Keratinocyte (primary cell): ENCODE measurements at regions not wholly inside any gene's neighbourhood (a gene's known extent, or its start where the extent isn't known, plus 50 kb on each side); places are given as distances from the start of the nearest gene placed in this dataset.

Experiments
- DNase-seq: peaks from one replicate; pipeline ENCODE4 v3.0.0-alpha.2; 2011; ENCODE audit warnings: low read depth, missing footprints, low spot score
- FAIRE-seq: peaks from 2 replicates; lab custom pipeline; 2011; peaks lifted over from hg19 to GRCh38; lab: Jason Lieb, UNC
- H2AFZ ChIP-seq: 2 replicates; pipeline ENCODE4 v1.6.0; 2012; ENCODE audit warnings: low read length, control low read depth, inconsistent platforms; ENCODE audit not compliant: control insufficient read depth
- H3K27ac ChIP-seq: 2 replicates; pipeline ENCODE4 v1.5.1; 2011; ENCODE audit warnings: low read length; ENCODE audit not compliant: control insufficient read depth, insufficient read depth
- H3K27me3 ChIP-seq: 3 replicates; pipeline ENCODE4 v1.6.0; 2011; ENCODE audit warnings: low read length; ENCODE audit not compliant: control insufficient read depth, insufficient read depth; ENCODE audit errors: extremely low read depth
- H3K36me3 ChIP-seq, 2 experiments: 2 replicates in 1 of 2; 3 replicates in 1 of 2; pipeline ENCODE4 v1.5.1; 2011; ENCODE audit warnings: low read length in 2 of 2, mild to moderate bottlenecking in 1 of 2; ENCODE audit not compliant: control insufficient read depth in 2 of 2, insufficient read depth in 2 of 2; ENCODE audit errors: extremely low read depth in 1 of 2
- H3K4me1 ChIP-seq: 3 replicates; pipeline ENCODE4 v1.5.1; 2011; ENCODE audit warnings: low read length; ENCODE audit not compliant: control insufficient read depth, insufficient read depth; ENCODE audit errors: extremely low read depth
- H3K4me2 ChIP-seq: 3 replicates; pipeline ENCODE4 v1.6.0; 2011; ENCODE audit warnings: low read depth, low read length; ENCODE audit not compliant: control insufficient read depth, insufficient read depth; ENCODE audit errors: extremely low read depth
- H3K4me3 ChIP-seq, 3 experiments: fragments of 200-600 bp in 1 of 3; sonication (generic) in 1 of 3; 2 replicates in 2 of 3; 3 replicates in 1 of 3; pipeline ENCODE4 v1.5.1; 2011 to 2016; ENCODE audit warnings: low read length in 3 of 3, mild to moderate bottlenecking in 3 of 3, control low read depth in 2 of 3, inconsistent platforms in 1 of 3, low read depth in 1 of 3, mixed read lengths in 1 of 3, mixed run types in 1 of 3, moderate library complexity in 1 of 3; ENCODE audit not compliant: control insufficient read depth in 2 of 3, insufficient read depth in 2 of 3; ENCODE audit errors: extremely low read depth in 1 of 3
- H3K79me2 ChIP-seq: 2 replicates; pipeline ENCODE4 v1.6.0; 2012; ENCODE audit warnings: low read length; ENCODE audit not compliant: control insufficient read depth, insufficient read depth
- H3K9ac ChIP-seq: 3 replicates; pipeline ENCODE4 v1.6.0; 2011; ENCODE audit warnings: low read length; ENCODE audit not compliant: control insufficient read depth, insufficient read depth; ENCODE audit errors: extremely low read depth
- H3K9me1 ChIP-seq: 3 replicates; pipeline ENCODE4 v1.6.0; 2011; ENCODE audit warnings: low read length; ENCODE audit not compliant: control insufficient read depth, insufficient read depth; ENCODE audit errors: extremely low read depth
- H3K9me3 ChIP-seq: 2 replicates; pipeline ENCODE4 v1.5.1; 2012; ENCODE audit warnings: low read depth, low read length; ENCODE audit not compliant: control insufficient read depth
- H4K20me1 ChIP-seq: 3 replicates; pipeline ENCODE4 v1.6.0; 2011; ENCODE audit warnings: low read length; ENCODE audit not compliant: control insufficient read depth, insufficient read depth; ENCODE audit errors: extremely low read depth
- EZH2 ChIP-seq: IDR thresholded peaks from one replicate; pipeline ENCODE4 v1.6.1; 2012; ENCODE audit warnings: inconsistent platforms, mild to moderate bottlenecking, low read length, moderate library complexity
- dilution Hi-C: fragments of 300-500 bp; cut with MboI; formaldehyde crosslinking; loops from one replicate; pipeline ENCODE4 v1.7.0; 2020; ENCODE audit warnings: low sequenced_read_pairs; ENCODE audit not compliant: extremely low pct_ligation_motif_present
- TF ChIP-seq, protein P1 (sequence below), 3 experiments: IDR thresholded peaks in 1 of 3; conservative IDR thresholded peaks in 1 of 3; optimal IDR thresholded peaks in 1 of 3; 2 replicates in 2 of 3; 3 replicates in 1 of 3; pipeline versions ENCODE3 to v1.5.1; 2011; ENCODE audit warnings: low read length in 3 of 3, mild to moderate bottlenecking in 3 of 3, moderate library complexity in 2 of 3, control low read depth in 1 of 3, inconsistent platforms in 1 of 3; ENCODE audit not compliant: insufficient read depth in 2 of 3; ENCODE audit errors: extremely low read depth in 1 of 3

DNA sequence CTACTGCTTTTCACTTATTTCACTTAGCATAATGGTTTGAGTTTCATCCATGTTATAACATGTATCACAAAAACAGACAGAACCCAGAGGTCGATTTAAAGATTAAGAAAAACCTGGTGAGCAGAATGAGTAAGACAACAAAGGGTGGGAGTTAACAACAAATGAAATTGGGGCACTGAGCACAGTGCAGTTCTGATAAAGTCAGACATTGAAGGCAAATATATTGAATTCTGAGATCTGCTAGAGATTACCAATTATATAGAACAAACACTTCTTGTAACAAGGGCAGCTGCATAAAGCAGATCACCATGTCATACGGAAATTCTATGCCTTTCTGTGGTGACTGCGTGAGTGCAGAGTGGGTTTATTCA lies 517.3 kb upstream of the RORB start:
- H3K9me1 ChIP-seq, result no peaks in the 10 kb centered on the region
- TF ChIP-seq, protein P1, sequence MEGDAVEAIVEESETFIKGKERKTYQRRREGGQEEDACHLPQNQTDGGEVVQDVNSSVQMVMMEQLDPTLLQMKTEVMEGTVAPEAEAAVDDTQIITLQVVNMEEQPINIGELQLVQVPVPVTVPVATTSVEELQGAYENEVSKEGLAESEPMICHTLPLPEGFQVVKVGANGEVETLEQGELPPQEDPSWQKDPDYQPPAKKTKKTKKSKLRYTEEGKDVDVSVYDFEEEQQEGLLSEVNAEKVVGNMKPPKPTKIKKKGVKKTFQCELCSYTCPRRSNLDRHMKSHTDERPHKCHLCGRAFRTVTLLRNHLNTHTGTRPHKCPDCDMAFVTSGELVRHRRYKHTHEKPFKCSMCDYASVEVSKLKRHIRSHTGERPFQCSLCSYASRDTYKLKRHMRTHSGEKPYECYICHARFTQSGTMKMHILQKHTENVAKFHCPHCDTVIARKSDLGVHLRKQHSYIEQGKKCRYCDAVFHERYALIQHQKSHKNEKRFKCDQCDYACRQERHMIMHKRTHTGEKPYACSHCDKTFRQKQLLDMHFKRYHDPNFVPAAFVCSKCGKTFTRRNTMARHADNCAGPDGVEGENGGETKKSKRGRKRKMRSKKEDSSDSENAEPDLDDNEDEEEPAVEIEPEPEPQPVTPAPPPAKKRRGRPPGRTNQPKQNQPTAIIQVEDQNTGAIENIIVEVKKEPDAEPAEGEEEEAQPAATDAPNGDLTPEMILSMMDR (optimal IDR thresholded peaks at IDR 0.05 in 1 of 3, IDR thresholded peaks at IDR 0.05 in 1 of 3, conservative IDR thresholded peaks at IDR 0.05 in 1 of 3; ENCODE audit: extremely low read depth in 1 of 3, insufficient read depth in 2 of 3, low read length in 3 of 3), result no peak
- TF ChIP-seq EZH2, result no peak
- FAIRE-seq (no peak), DNase-seq (no peak)
- no peak overlapping the region for H2AFZ ChIP-seq
- dilution Hi-C loops, result no loop called here
- no peak overlapping the region for H3K4me3 ChIP-seq
- H3K36me3 ChIP-seq, result no peaks in the 10 kb centered on the region
- H3K27me3 ChIP-seq, result no peaks in the 10 kb centered on the region
- no peaks in the 10 kb centered on the region for H3K4me1 ChIP-seq
- no peaks in the 10 kb centered on the region for H4K20me1 ChIP-seq
- H3K79me2 ChIP-seq, result no peaks in the 10 kb centered on the region
- H3K4me2 ChIP-seq, result no peak overlapping the region
- no peak overlapping the region for H3K9ac ChIP-seq
- no peaks in the 10 kb centered on the region for H3K9me3 ChIP-seq
- no peak overlapping the region for H3K27ac ChIP-seq

DNA sequence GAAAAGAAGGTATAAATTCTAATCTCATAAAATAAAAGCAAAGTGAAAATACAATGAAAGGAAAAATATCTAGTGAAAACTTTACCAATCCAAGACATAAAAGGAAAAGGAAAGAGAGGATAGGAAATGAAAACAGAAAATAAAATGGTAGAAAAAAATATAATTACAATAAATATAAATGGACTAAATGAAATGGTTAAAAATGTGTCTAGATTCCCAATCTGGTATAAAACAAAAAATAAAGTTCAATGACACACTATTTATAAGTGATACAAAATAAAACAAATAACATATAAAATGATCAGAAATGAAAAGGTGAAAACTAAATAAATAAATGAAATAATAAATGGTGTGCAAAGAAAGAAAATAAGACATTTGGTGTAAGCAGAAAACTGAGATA lies 516.4 kb upstream of the RORB start:
- H3K27me3 ChIP-seq, result no peaks in the 10 kb centered on the region
- no peaks in the 10 kb centered on the region for H3K79me2 ChIP-seq
- no peaks in the 10 kb centered on the region for H3K36me3 ChIP-seq
- no peak overlapping the region for H2AFZ ChIP-seq
- dilution Hi-C loops, result no loop called here
- no peaks in the 10 kb centered on the region for H4K20me1 ChIP-seq
- no peak overlapping the region for H3K4me2 ChIP-seq
- DNase-seq (no peak), FAIRE-seq (no peak)
- no peak overlapping the region for H3K9ac ChIP-seq
- H3K9me3 ChIP-seq, result no peaks in the 10 kb centered on the region
- no peak overlapping the region for H3K27ac ChIP-seq
- TF ChIP-seq, protein P1 (optimal IDR thresholded peaks at IDR 0.05 in 1 of 3, IDR thresholded peaks at IDR 0.05 in 1 of 3, conservative IDR thresholded peaks at IDR 0.05 in 1 of 3; ENCODE audit: extremely low read depth in 1 of 3, insufficient read depth in 2 of 3, low read length in 3 of 3), result no peak
- no peak for TF ChIP-seq EZH2
- H3K4me3 ChIP-seq, result no peak overlapping the region
- H3K4me1 ChIP-seq, result no peaks in the 10 kb centered on the region
- H3K9me1 ChIP-seq, result no peaks in the 10 kb centered on the region
